HCT116 (cell line): ENCODE measurements at regions not wholly inside any gene's neighbourhood (a gene's known extent, or its start where the extent isn't known, plus 50 kb on each side); places are given as distances from the start of the nearest gene placed in this dataset.

Experiments used
- ATAC-seq: fragments of 200-7000 bp; cut with Tn5 transposase; 2 replicates; pipeline ENCODE4 v1.9.1; 2020; ENCODE audit warnings: mild to moderate bottlenecking, moderate library complexity
- BruUV-seq: library from RNA; stranded (reverse); fragments of 400-500 nt; replicated peaks from 2 replicates; lab custom pipeline; 2021; lab: Mats Ljungman, UMichigan
- CTCF ChIA-PET: fragments of 300-600 bp; sonication (Branson Sonifier 250); formaldehyde crosslinking; loops from one replicate; lab custom pipeline; 2021; ENCODE audit warnings: antibody characterized with exemption; lab: Charles Lee
- POLR2A ChIA-PET: fragments of 300-600, 350-600 bp; sonication (Branson Sonifier 250); formaldehyde crosslinking; loops from one replicate; lab custom pipeline; 2021; ENCODE audit warnings: antibody characterized with exemption; lab: Charles Lee
- RAD21 ChIA-PET, 2 experiments: fragments of 300-600 bp; sonication (Branson Sonifier 250); formaldehyde crosslinking; loops; one replicate each; lab custom pipeline; 2023; ENCODE audit warnings: low total read pairs in 2 of 2; ENCODE audit not compliant: uncharacterized antibody in 2 of 2, unreplicated experiment in 2 of 2, low non-redundant PET in 1 of 2; lab: Charles Lee
- DNase-seq: peaks from one replicate; pipeline ENCODE4 v3.0.0-alpha.2; 2010; ENCODE audit warnings: low read depth, low spot score
- H2AFZ ChIP-seq: fragments of 200-600 bp; shearing (Covaris generic), sonication (generic); 2 replicates; pipeline ENCODE4 v1.6.1; 2017; ENCODE audit warnings: low read depth, mixed run types, mixed read lengths, antibody characterized with exemption, low read length; ENCODE audit not compliant: poor library complexity, severe bottlenecking
- H3K27ac ChIP-seq: 2 replicates; pipeline ENCODE4 v1.5.1; 2012; ENCODE audit warnings: low read depth, low read length
- H3K27me3 ChIP-seq: fragments of 200-600 bp; sonication (generic); 2 replicates; pipeline ENCODE4 v1.6.1; 2016; ENCODE audit warnings: mixed run types, low read length, mixed read lengths; ENCODE audit not compliant: insufficient read depth
- H3K36me3 ChIP-seq, 2 experiments: fragments of 200-500 bp in 1 of 2; fragments of 200-600 bp in 1 of 2; sonication (Bioruptor generic) in 1 of 2; sonication (generic) in 1 of 2; 2 replicates each; pipeline versions ENCODE4 v1.5.1 to v1.6.1; 2014 to 2016; ENCODE audit warnings: low read length in 2 of 2, inconsistent platforms in 1 of 2, mixed read lengths in 1 of 2, mixed run types in 1 of 2; ENCODE audit not compliant: insufficient read depth in 2 of 2, control insufficient read depth in 1 of 2
- H3K4me1 ChIP-seq, 2 experiments: fragments of 200-600 bp in 1 of 2; sonication (generic) in 1 of 2; 2 replicates each; pipeline versions ENCODE4 v1.5.1 to v1.6.1; 2012 to 2017; ENCODE audit warnings: low read length in 2 of 2, inconsistent platforms in 1 of 2, mild to moderate bottlenecking in 1 of 2, mixed read lengths in 1 of 2, mixed run types in 1 of 2, moderate library complexity in 1 of 2; ENCODE audit not compliant: insufficient read depth in 2 of 2, control insufficient read depth in 1 of 2
- H3K4me2 ChIP-seq: fragments of 200-600 bp; sonication (generic); 2 replicates; pipeline ENCODE4 v1.6.1; 2017; ENCODE audit warnings: mixed run types, low read length, mixed read lengths
- H3K4me3 ChIP-seq, 2 experiments: fragments of 200-600 bp in 1 of 2; sonication (generic) in 1 of 2; replicated peaks in 1 of 2; 2 replicates each; pipeline ENCODE4 v1.5.1; 2011 to 2016; ENCODE audit warnings: low read length in 2 of 2, control low read depth in 1 of 2, low read depth in 1 of 2, mild to moderate bottlenecking in 1 of 2, mixed read lengths in 1 of 2, mixed run types in 1 of 2
- H3K79me2 ChIP-seq: fragments of 200-600 bp; sonication (generic); 2 replicates; pipeline ENCODE4 v1.6.1; 2017; ENCODE audit warnings: mild to moderate bottlenecking, mixed run types, low read length, moderate library complexity, mixed read lengths; ENCODE audit not compliant: insufficient read depth
- H3K9ac ChIP-seq: fragments of 200-600 bp; sonication (generic); 2 replicates; pipeline ENCODE4 v1.6.1; 2016; ENCODE audit warnings: low read length, mixed read lengths
- H3K9me2 ChIP-seq: fragments of 200-600 bp; sonication (generic), shearing (Covaris generic); 2 replicates; pipeline ENCODE4 v1.6.1; 2017; ENCODE audit warnings: mixed run types, mild to moderate bottlenecking, moderate library complexity; ENCODE audit not compliant: insufficient read depth
- H3K9me3 ChIP-seq, 2 experiments: fragments of 200-500 bp in 1 of 2; fragments of 200-600 bp in 1 of 2; sonication (Bioruptor generic) in 1 of 2; sonication (generic) in 1 of 2; 2 replicates each; pipeline ENCODE4 v1.6.1; 2014 to 2017; ENCODE audit warnings: low read length in 2 of 2, mixed read lengths in 2 of 2, inconsistent platforms in 1 of 2, low read depth in 1 of 2, mild to moderate bottlenecking in 1 of 2, mixed run types in 1 of 2, moderate library complexity in 1 of 2; ENCODE audit not compliant: control insufficient read depth in 1 of 2, insufficient read depth in 1 of 2
- H4K20me1 ChIP-seq: fragments of 200-600 bp; sonication (generic), shearing (Covaris generic); 2 replicates; pipeline ENCODE4 v1.6.1; 2017; ENCODE audit warnings: mixed run types, mild to moderate bottlenecking, moderate library complexity; ENCODE audit not compliant: insufficient read depth
- CBX3 ChIP-seq: IDR thresholded peaks from 2 replicates; pipeline ENCODE4 v1.6.1; 2012; ENCODE audit warnings: low read depth
- CEBPB ChIP-seq: IDR thresholded peaks from 2 replicates; pipeline ENCODE4 v1.6.1; 2012; ENCODE audit warnings: low read depth
- ELF1 ChIP-seq: IDR thresholded peaks from 2 replicates; pipeline ENCODE4 v1.6.1; 2012; ENCODE audit warnings: low read depth, borderline replicate concordance
- EZH2phosphoT487 ChIP-seq: fragments of 200-600 bp; IDR thresholded peaks from 2 replicates; pipeline ENCODE4 v1.6.1; 2018; ENCODE audit warnings: antibody characterized with exemption, borderline replicate concordance
- FOSL1 ChIP-seq: IDR thresholded peaks from 2 replicates; pipeline ENCODE4 v1.6.1; 2012; ENCODE audit warnings: low read depth
- JUND ChIP-seq: IDR thresholded peaks from 2 replicates; pipeline ENCODE4 v1.6.1; 2012
- POLR2AphosphoS5 ChIP-seq: IDR thresholded peaks from 2 replicates; pipeline ENCODE4 v1.6.1; 2011; ENCODE audit warnings: mild to moderate bottlenecking, low read depth, low read length, moderate library complexity
- RAD21 ChIP-seq: IDR thresholded peaks from 2 replicates; pipeline ENCODE4 v1.6.1; 2012; ENCODE audit warnings: low read depth, mild to moderate bottlenecking
- SIN3A ChIP-seq: IDR thresholded peaks from 2 replicates; pipeline ENCODE4 v1.6.1; 2012; ENCODE audit warnings: low read depth
- SP1 ChIP-seq: IDR thresholded peaks from 2 replicates; pipeline ENCODE4 v1.6.1; 2012; ENCODE audit warnings: low read depth
- SRF ChIP-seq: IDR thresholded peaks from 2 replicates; pipeline ENCODE4 v1.6.1; 2012; ENCODE audit warnings: low read depth
- TCF7L2 ChIP-seq: IDR thresholded peaks from 2 replicates; pipeline ENCODE4 v1.7.0; 2011; ENCODE audit warnings: borderline replicate concordance, inconsistent platforms; ENCODE audit not compliant: insufficient read depth, insufficient read length; ENCODE audit errors: extremely low read depth
- YY1 ChIP-seq: IDR thresholded peaks from 2 replicates; pipeline ENCODE4 v1.6.1; 2011; ENCODE audit warnings: low read length, low read depth, moderate library complexity, mild to moderate bottlenecking; ENCODE audit not compliant: insufficient replicate concordance; ENCODE audit errors: extremely low read depth
- ZFX ChIP-seq: fragments of 450-650 bp; IDR thresholded peaks from 2 replicates; pipeline ENCODE4 v1.6.1; 2017
- ZNF274 ChIP-seq: fragments of 200-500 bp; sonication (Bioruptor generic); IDR thresholded peaks from 2 replicates; pipeline ENCODE4 v1.6.1; 2014; ENCODE audit warnings: mild to moderate bottlenecking, low read depth, low read length, inconsistent platforms
- intact Hi-C: fragments of 100-400 bp; cut with micrococcal nuclease; formaldehyde crosslinking; loops from 2 replicates; pipeline ENCODE4 v1.10.0; 2022
- TF ChIP-seq, protein P1 (sequence below): IDR thresholded peaks from 2 replicates; pipeline ENCODE4 v1.6.1; 2011; ENCODE audit warnings: mild to moderate bottlenecking, low read length, moderate library complexity; ENCODE audit not compliant: insufficient replicate concordance; ENCODE audit errors: extremely low read depth
- TF ChIP-seq, protein P2 (sequence below): IDR thresholded peaks from 2 replicates; pipeline ENCODE4 v1.6.1; 2012
- TF ChIP-seq, protein P3 (sequence below): IDR thresholded peaks from 2 replicates; pipeline ENCODE4 v1.6.1; 2012; ENCODE audit warnings: low read depth
- TF ChIP-seq, protein P4 (sequence below): IDR thresholded peaks from 2 replicates; pipeline ENCODE4 v1.6.1; 2012
- TF ChIP-seq, protein P5 (sequence below), 3 experiments: fragments of 200-600 bp in 1 of 3; sonication (generic) in 1 of 3; IDR thresholded peaks in 2 of 3; conservative IDR thresholded peaks in 1 of 3; 2 replicates each; pipeline ENCODE4 v1.5.1; 2012 to 2017; ENCODE audit warnings: low read depth in 2 of 3, low read length in 2 of 3, antibody characterized with exemption in 1 of 3, borderline replicate concordance in 1 of 3, control low read depth in 1 of 3, mild to moderate bottlenecking in 1 of 3, mixed read lengths in 1 of 3, mixed run types in 1 of 3, moderate library complexity in 1 of 3; ENCODE audit not compliant: insufficient read depth in 1 of 3

DNA sequence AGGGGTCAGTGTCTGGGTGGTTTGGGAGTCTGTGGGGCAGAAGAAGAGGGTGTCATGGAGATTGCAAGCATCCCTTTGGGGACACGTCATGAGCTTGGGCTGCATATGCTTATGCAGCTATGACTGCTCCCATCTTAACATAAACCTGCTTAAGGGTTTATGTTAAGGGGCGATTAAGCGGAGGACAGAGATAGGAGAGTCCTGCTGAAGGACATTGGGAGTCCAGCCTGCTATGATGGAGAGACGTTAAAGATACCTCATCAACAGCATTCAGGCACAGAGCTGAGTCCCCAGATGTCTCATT is 76.8 kb upstream of the AKR1E2 start:
- POLR2A ChIA-PET: no interaction called here
- H3K79me2 ChIP-seq: no peaks in the 10 kb centered on the region

More for the DNA sequence above, 76.8 kb upstream of the AKR1E2 start:
- H4K20me1 ChIP-seq: no peaks in the 10 kb centered on the region
- ATAC-seq (no peak), DNase-seq (no peak)
- H3K36me3 ChIP-seq: no peaks in the 10 kb centered on the region
- TF ChIP-seq FOSL1 (no peak), SP1 (no peak), CBX3 (no peak), SIN3A (no peak), YY1 (no peak), TCF7L2 (no peak), ELF1 (no peak), JUND (no peak), CEBPB (no peak), POLR2AphosphoS5 (no peak), RAD21 (no peak), ZNF274 (no peak), ZFX (no peak), SRF (no peak), EZH2phosphoT487 (no peak)
- TF ChIP-seq, protein P1, sequence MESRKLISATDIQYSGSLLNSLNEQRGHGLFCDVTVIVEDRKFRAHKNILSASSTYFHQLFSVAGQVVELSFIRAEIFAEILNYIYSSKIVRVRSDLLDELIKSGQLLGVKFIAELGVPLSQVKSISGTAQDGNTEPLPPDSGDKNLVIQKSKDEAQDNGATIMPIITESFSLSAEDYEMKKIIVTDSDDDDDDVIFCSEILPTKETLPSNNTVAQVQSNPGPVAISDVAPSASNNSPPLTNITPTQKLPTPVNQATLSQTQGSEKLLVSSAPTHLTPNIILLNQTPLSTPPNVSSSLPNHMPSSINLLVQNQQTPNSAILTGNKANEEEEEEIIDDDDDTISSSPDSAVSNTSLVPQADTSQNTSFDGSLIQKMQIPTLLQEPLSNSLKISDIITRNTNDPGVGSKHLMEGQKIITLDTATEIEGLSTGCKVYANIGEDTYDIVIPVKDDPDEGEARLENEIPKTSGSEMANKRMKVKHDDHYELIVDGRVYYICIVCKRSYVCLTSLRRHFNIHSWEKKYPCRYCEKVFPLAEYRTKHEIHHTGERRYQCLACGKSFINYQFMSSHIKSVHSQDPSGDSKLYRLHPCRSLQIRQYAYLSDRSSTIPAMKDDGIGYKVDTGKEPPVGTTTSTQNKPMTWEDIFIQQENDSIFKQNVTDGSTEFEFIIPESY: no peak
- TF ChIP-seq, protein P2, sequence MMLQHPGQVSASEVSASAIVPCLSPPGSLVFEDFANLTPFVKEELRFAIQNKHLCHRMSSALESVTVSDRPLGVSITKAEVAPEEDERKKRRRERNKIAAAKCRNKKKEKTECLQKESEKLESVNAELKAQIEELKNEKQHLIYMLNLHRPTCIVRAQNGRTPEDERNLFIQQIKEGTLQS: no peak
- TF ChIP-seq, protein P3, sequence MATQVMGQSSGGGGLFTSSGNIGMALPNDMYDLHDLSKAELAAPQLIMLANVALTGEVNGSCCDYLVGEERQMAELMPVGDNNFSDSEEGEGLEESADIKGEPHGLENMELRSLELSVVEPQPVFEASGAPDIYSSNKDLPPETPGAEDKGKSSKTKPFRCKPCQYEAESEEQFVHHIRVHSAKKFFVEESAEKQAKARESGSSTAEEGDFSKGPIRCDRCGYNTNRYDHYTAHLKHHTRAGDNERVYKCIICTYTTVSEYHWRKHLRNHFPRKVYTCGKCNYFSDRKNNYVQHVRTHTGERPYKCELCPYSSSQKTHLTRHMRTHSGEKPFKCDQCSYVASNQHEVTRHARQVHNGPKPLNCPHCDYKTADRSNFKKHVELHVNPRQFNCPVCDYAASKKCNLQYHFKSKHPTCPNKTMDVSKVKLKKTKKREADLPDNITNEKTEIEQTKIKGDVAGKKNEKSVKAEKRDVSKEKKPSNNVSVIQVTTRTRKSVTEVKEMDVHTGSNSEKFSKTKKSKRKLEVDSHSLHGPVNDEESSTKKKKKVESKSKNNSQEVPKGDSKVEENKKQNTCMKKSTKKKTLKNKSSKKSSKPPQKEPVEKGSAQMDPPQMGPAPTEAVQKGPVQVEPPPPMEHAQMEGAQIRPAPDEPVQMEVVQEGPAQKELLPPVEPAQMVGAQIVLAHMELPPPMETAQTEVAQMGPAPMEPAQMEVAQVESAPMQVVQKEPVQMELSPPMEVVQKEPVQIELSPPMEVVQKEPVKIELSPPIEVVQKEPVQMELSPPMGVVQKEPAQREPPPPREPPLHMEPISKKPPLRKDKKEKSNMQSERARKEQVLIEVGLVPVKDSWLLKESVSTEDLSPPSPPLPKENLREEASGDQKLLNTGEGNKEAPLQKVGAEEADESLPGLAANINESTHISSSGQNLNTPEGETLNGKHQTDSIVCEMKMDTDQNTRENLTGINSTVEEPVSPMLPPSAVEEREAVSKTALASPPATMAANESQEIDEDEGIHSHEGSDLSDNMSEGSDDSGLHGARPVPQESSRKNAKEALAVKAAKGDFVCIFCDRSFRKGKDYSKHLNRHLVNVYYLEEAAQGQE: no peak
- TF ChIP-seq, protein P4, sequence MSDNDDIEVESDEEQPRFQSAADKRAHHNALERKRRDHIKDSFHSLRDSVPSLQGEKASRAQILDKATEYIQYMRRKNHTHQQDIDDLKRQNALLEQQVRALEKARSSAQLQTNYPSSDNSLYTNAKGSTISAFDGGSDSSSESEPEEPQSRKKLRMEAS: no peak
- TF ChIP-seq, protein P5, sequence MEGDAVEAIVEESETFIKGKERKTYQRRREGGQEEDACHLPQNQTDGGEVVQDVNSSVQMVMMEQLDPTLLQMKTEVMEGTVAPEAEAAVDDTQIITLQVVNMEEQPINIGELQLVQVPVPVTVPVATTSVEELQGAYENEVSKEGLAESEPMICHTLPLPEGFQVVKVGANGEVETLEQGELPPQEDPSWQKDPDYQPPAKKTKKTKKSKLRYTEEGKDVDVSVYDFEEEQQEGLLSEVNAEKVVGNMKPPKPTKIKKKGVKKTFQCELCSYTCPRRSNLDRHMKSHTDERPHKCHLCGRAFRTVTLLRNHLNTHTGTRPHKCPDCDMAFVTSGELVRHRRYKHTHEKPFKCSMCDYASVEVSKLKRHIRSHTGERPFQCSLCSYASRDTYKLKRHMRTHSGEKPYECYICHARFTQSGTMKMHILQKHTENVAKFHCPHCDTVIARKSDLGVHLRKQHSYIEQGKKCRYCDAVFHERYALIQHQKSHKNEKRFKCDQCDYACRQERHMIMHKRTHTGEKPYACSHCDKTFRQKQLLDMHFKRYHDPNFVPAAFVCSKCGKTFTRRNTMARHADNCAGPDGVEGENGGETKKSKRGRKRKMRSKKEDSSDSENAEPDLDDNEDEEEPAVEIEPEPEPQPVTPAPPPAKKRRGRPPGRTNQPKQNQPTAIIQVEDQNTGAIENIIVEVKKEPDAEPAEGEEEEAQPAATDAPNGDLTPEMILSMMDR (IDR thresholded peaks at IDR 0.05 in 2 of 3, conservative IDR thresholded peaks at IDR 0.05 in 1 of 3; ENCODE audit: borderline replicate concordance in 1 of 3, insufficient read depth in 1 of 3, low read depth in 2 of 3, low read length in 2 of 3): no peak
- no peaks in the 10 kb centered on the region for H3K27me3 ChIP-seq
- H3K4me3 ChIP-seq: no peak overlapping the region
- H3K4me2 ChIP-seq: no peak overlapping the region
- no peaks in the 10 kb centered on the region for H3K4me1 ChIP-seq
- no TSS peak for BruUV-seq
- 0 out of 2 replicates have a peak, but pooled peaks cover 4% of the 10 kb centered on the region for H3K9me2 ChIP-seq
- no peak overlapping the region for H3K27ac ChIP-seq
- H2AFZ ChIP-seq: no peak overlapping the region
- ChIA-PET RAD21 (no interaction called here), CTCF (no interaction called here)
- no peak overlapping the region for H3K9ac ChIP-seq
- no peaks in the 10 kb centered on the region for H3K9me3 ChIP-seq
- intact Hi-C loops: no loop called here
